Activated B cell treated with CpG ODN at 0.5 μM for 24 hours (primary cell): ENCODE measurements at regions not wholly inside any gene's neighbourhood (a gene's known extent, or its start where the extent isn't known, plus 50 kb on each side); places are given as distances from the start of the nearest gene placed in this dataset.

Source experiments
- ATAC-seq: fragments of 200-7000 bp; cut with Tn5 transposase; one replicate; pipeline ENCODE4 v1.10.0; 2021; ENCODE audit warnings: low read depth, mild to moderate bottlenecking, moderate library complexity
- CTCF ChIA-PET: fragments of 350-600 bp; sonication (Branson Sonifier 250); formaldehyde crosslinking; loops from one replicate; lab custom pipeline; 2021; ENCODE audit warnings: antibody characterized with exemption; lab: Charles Lee
- POLR2A ChIA-PET: fragments of 350-600 bp; sonication (Branson Sonifier 250); formaldehyde crosslinking; loops from one replicate; lab custom pipeline; 2021; ENCODE audit warnings: antibody characterized with exemption; lab: Charles Lee
- DNase-seq: peaks from one replicate; pipeline ENCODE4 v3.0.0; 2022
- H3K27ac Mint-ChIP-seq: one replicate; pipeline ENCODE4 v1.8.0; 2020; ENCODE audit warnings: mixed read lengths
- H3K27me3 Mint-ChIP-seq: one replicate; pipeline ENCODE4 v1.8.0; 2021; ENCODE audit warnings: mixed read lengths
- H3K36me3 Mint-ChIP-seq: one replicate; pipeline ENCODE4 v1.8.0; 2021; ENCODE audit warnings: low read depth, mixed read lengths
- H3K4me1 Mint-ChIP-seq: one replicate; pipeline ENCODE4 v1.8.0; 2021; ENCODE audit warnings: mixed read lengths
- H3K4me3 Mint-ChIP-seq: one replicate; pipeline ENCODE4 v1.8.0; 2020; ENCODE audit warnings: mild to moderate bottlenecking, mixed read lengths
- H3K9me3 Mint-ChIP-seq: one replicate; pipeline ENCODE4 v1.8.0; 2020; ENCODE audit warnings: mixed read lengths
- CTCF ChIP-seq: fragments of 200-600 bp; IDR thresholded peaks from one replicate; pipeline ENCODE4 v1.8.0; 2022; ENCODE audit warnings: antibody characterized with exemption, mild to moderate bottlenecking
- intact Hi-C: fragments of 100-400 bp; cut with micrococcal nuclease; formaldehyde crosslinking; loops from one replicate; pipeline ENCODE4 v1.15.1; 2024

GRCh38 chr5:159539678-159540077, 209.4 kb upstream of the IL12B start:
- DNase-seq (no peak), ATAC-seq (peak; percentile 25)
- Mint-ChIP-seq H3K4me1 (no peaks in the 10 kb centered on the region), H3K4me3 (no peak overlapping the region), H3K27ac (no peak overlapping the region), H3K27me3 (no peaks in the 10 kb centered on the region), H3K9me3 (no peaks in the 10 kb centered on the region), H3K36me3 (no peaks in the 10 kb centered on the region)
- no peak for TF ChIP-seq CTCF
- POLR2A ChIA-PET: no interaction called here
- CTCF ChIA-PET: no interaction called here
- intact Hi-C loops: no loop called here

GRCh38 chr5:159543326-159543725, 213.0 kb upstream of the IL12B start:
- Mint-ChIP-seq H3K9me3 (peaks cover 7% of the 10 kb centered on the region), H3K4me1 (no peaks in the 10 kb centered on the region), H3K27ac (no peak overlapping the region), H3K27me3 (no peaks in the 10 kb centered on the region), H3K4me3 (no peak overlapping the region), H3K36me3 (peaks cover 4% of the 10 kb centered on the region)
- DNase-seq: no peak
- ChIA-PET POLR2A (no interaction called here), CTCF (no interaction called here)
- TF ChIP-seq CTCF: no peak
- ATAC-seq: no peak
- intact Hi-C loops: no loop called here

- CTCF ChIA-PET: no interaction called here
- no peak for DNase-seq
- Mint-ChIP-seq H3K4me3 (no peak overlapping the region), H3K27ac (no peak overlapping the region), H3K4me1 (no peaks in the 10 kb centered on the region), H3K36me3 (peaks cover 4% of the 10 kb centered on the region), H3K9me3 (peaks cover 7% of the 10 kb centered on the region), H3K27me3 (no peaks in the 10 kb centered on the region)
- TF ChIP-seq CTCF: no peak
- POLR2A ChIA-PET: no interaction called here
- ATAC-seq: no peak
- intact Hi-C loops: no loop called here
Measured at GRCh38 chr5:159545156-159545555, 214.9 kb upstream of the IL12B start.

GRCh38 chr5:159547466-159548195, 217.3 kb upstream of the IL12B start:
- H3K36me3 Mint-ChIP-seq: peaks cover 4% of the 10 kb centered on the region
- H3K27ac Mint-ChIP-seq: no peak overlapping the region
- no peaks in the 10 kb centered on the region for H3K4me1 Mint-ChIP-seq
- no peak for TF ChIP-seq CTCF
- CTCF ChIA-PET: no interaction called here
- peaks cover 7% of the 10 kb centered on the region for H3K9me3 Mint-ChIP-seq
- POLR2A ChIA-PET: no interaction called here
- H3K4me3 Mint-ChIP-seq: no peak overlapping the region
- intact Hi-C loops: no loop called here
- ATAC-seq (no peak), DNase-seq (no peak)
- H3K27me3 Mint-ChIP-seq: no peaks in the 10 kb centered on the region

- DNase-seq (no peak), ATAC-seq (no peak)
- H3K4me1 Mint-ChIP-seq: no peaks in the 10 kb centered on the region
- POLR2A ChIA-PET: no interaction called here
- CTCF ChIA-PET: no interaction called here
- no peak overlapping the region for H3K27ac Mint-ChIP-seq
- H3K4me3 Mint-ChIP-seq: no peak overlapping the region
- intact Hi-C loops: no loop called here
- H3K9me3 Mint-ChIP-seq: peaks cover 7% of the 10 kb centered on the region
- H3K36me3 Mint-ChIP-seq: peaks cover 4% of the 10 kb centered on the region
- no peaks in the 10 kb centered on the region for H3K27me3 Mint-ChIP-seq
- no peak for TF ChIP-seq CTCF
Measured at GRCh38 chr5:159548517-159548916, 218.2 kb upstream of the IL12B start.
